Brain microvascular endothelial cell (primary cell): ENCODE measurements at regions not wholly inside any gene's neighbourhood (a gene's known extent, or its start where the extent isn't known, plus 50 kb on each side); places are given as distances from the start of the nearest gene placed in this dataset.
"Not testable (repeated sequence)": the region's sequence is repeated elsewhere in the genome, so short reads cannot be mapped to it uniquely, and the experiment has no call there.

Source experiments
- DNase-seq: peaks from one replicate; pipeline ENCODE4 v3.0.0-alpha.2; 2020
- H3K27ac ChIP-seq: fragments of 250-450 bp; sonication (Bioruptor Pico); 2 replicates; pipeline ENCODE4 v1.5.1; 2020; ENCODE audit warnings: mild to moderate bottlenecking, moderate library complexity
- H3K27me3 ChIP-seq: fragments of 250-450 bp; sonication (Bioruptor Pico); replicated peaks from 2 replicates; pipeline ENCODE4 v1.5.1; 2020; ENCODE audit warnings: mild to moderate bottlenecking
- H3K36me3 ChIP-seq: fragments of 250-450 bp; sonication (Bioruptor Pico); replicated peaks from 2 replicates; pipeline ENCODE4 v1.5.1; 2020; ENCODE audit warnings: mild to moderate bottlenecking
- H3K4me3 ChIP-seq: 2 replicates; pipeline ENCODE4 v1.5.1; 2011; ENCODE audit warnings: low read depth, mild to moderate bottlenecking, control low read depth, low read length, moderate library complexity
- CTCF ChIP-seq: IDR thresholded peaks from 2 replicates; pipeline ENCODE4 v1.5.1; 2011; ENCODE audit warnings: low read depth, mild to moderate bottlenecking, moderate library complexity, low read length, control low read depth, inconsistent platforms; ENCODE audit errors: missing control alignments
- in situ Hi-C: cut with HindIII; loops from 2 replicates; pipeline ENCODE4 v1.10.0; 2017; ENCODE audit warnings: low sequenced_read_pairs, low pct_ligation_motif_present

GRCh38 chr15:56568466-56569167 is 103.7 kb upstream of the MNS1 start:
- in situ Hi-C loops: no loop called here
- Histone ChIP-seq H3K4me3 (no peak overlapping the region), H3K27ac (no peak overlapping the region), H3K27me3 (no peaks in the 10 kb centered on the region), H3K36me3 (no peaks in the 10 kb centered on the region)
- DNase-seq: no peak
- TF ChIP-seq CTCF: no peak

- Histone ChIP-seq H3K36me3 (no peaks in the 10 kb centered on the region), H3K27ac (no peak overlapping the region), H3K4me3 (no peak overlapping the region), H3K27me3 (no peaks in the 10 kb centered on the region)
- no peak for TF ChIP-seq CTCF
- no peak for DNase-seq
- in situ Hi-C loops: no loop called here
Measured at GRCh38 chr15:56557415-56557814, 92.5 kb upstream of the MNS1 start.

- no peak overlapping the region for H3K27ac ChIP-seq
- no peaks in the 10 kb centered on the region for H3K36me3 ChIP-seq
- DNase-seq: no peak
- no peak overlapping the region for H3K4me3 ChIP-seq
- in situ Hi-C loops: no loop called here
- H3K27me3 ChIP-seq: no peaks in the 10 kb centered on the region
- no peak for TF ChIP-seq CTCF
Measured at GRCh38 chr15:56553486-56553885, 88.5 kb upstream of the MNS1 start.

GRCh38 chr15:56552659-56553058 is 87.7 kb upstream of the MNS1 start:
- in situ Hi-C loops: no loop called here
- DNase-seq: no peak
- no peak for TF ChIP-seq CTCF

GRCh38 chr15:56540570-56540969 is 75.6 kb upstream of the MNS1 start:
- H3K27me3 ChIP-seq: not testable (repeated sequence)

More at GRCh38 chr15:56552659-56553058, 87.7 kb upstream of the MNS1 start:
- Histone ChIP-seq H3K36me3 (no peaks in the 10 kb centered on the region), H3K27ac (no peak overlapping the region), H3K27me3 (no peaks in the 10 kb centered on the region), H3K4me3 (no peak overlapping the region)

GRCh38 chr15:56540157-56540556 is 75.2 kb upstream of the MNS1 start:
- H3K27me3 ChIP-seq, in situ Hi-C loops, H3K4me3 ChIP-seq, H3K27ac ChIP-seq, H3K36me3 ChIP-seq, DNase-seq: not testable (repeated sequence)

More at GRCh38 chr15:56540570-56540969, 75.6 kb upstream of the MNS1 start:
- in situ Hi-C loops, H3K4me3 ChIP-seq, H3K27ac ChIP-seq, DNase-seq, H3K36me3 ChIP-seq: not testable (repeated sequence)
